Epidermal melanocyte (primary cell): ENCODE measurements at regions not wholly inside any gene's neighbourhood (a gene's known extent, or its start where the extent isn't known, plus 50 kb on each side); places are given as distances from the start of the nearest gene placed in this dataset.
A peak's percentile ranks its signal among the peaks of the same experiment; 100 is the strongest.

Experiments used
- DNase-seq: peaks from one replicate; pipeline ENCODE4 v3.0.0; 2011; ENCODE audit warnings: low spot score; ENCODE audit not compliant: insufficient read length

- DNase-seq: no peak
Measured at GRCh38 chr10:33126742-33127141, 168.7 kb upstream of the ITGB1 start.

- no peak for DNase-seq
Measured at GRCh38 chr10:33125522-33126517, 167.8 kb upstream of the ITGB1 start.

DNA sequence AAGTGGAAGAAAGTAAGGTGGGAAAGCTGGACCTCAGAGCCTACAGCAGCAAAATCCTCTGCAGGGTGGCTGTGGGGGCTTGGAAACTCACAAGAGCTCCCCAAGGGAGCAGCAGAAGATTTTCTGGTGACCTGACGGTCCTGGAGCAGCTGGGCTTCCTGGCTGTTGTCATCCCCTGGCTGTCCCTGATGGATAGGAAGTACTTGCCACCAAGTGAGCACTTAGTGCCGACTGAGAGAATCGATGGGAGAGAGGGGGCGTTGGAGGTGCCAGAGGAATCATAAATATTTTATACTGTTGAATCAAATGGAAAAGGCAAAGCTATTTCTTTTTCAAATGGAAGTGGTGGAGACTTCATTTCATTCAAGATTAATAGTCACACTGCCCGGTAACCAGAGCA, 167.1 kb upstream of the ITGB1 start:
- no peak for DNase-seq

DNA sequence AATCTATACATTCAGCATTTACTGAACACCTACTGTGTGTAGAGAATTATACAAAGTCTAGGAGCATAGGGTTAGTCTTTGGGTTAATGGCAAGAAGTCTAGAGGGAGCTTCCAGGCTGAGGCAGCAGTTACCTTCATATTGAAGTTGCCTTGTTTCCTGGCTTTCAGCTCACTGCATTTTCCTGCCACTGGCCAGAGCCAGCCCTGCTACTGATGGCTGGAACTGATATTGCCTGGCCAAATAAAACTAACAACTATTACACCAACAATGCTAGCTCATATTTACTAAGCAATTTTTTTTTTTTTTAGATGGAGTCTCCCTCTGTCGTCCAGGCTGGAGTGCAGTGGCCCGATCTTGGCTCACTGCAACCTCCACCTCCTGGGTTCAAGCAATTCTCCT, 165.7 kb upstream of the ITGB1 start:
- DNase-seq: no peak

DNA sequence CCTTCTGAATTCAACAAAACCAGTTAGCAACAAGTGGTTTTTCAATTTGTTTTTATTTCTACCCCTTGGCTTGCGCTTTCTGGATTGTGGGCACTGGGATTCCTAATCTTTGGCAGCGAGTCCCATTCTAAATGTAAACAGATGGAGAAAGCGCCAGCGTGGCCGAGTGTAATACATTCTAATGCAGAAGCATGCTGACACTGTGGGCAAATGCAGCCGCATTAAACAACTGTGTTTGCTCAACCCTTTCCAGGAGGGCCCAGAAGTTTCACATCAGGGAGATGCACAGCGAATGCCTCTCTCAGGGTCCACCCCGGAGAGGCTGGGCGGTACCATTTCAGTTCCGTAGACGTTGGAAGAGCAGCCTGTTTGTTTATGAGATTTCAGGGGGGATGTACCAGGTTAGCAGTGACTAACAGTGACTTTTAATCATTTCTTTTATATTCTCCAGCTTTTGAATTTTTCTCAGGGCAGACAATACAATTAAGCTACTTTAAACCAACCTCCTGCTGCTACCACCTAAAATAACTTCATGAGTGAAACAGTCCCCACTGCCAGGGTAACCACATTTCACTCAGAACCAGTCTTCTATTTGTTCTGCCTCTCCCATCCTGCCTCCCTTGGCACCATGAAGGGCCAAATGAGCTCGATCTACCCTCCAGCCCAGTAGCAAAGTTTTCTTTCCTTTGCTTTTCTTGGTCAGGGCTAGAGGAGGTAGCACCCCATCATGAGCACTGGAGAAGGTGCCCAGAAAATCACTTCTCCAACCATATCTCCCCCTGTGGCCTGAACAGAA, 164.2 kb upstream of the ITGB1 start:
- peak; percentile 73 for DNase-seq

GRCh38 chr10:33120700-33121099, 162.7 kb upstream of the ITGB1 start:
- DNase-seq: no peak

DNA sequence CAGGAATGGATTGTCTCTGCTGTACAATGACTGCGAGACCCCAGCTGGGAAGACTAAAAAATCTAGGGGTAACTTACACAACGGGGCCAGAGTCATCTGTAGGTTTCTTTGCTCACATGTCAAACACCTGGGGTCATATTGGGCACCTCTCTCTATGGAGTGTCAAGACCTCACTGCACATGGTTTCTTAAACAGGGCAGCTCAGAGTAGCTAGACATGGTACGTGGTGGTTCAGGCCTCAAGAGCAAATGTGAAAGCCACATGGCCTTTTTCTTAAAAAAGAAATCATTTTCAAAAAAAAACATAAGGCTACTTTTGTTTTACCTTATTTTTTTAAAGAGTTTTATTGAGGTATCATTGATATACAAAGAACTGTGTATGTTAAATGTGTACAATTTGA, 162.2 kb upstream of the ITGB1 start:
- DNase-seq: no peak

GRCh38 chr10:33117816-33118215, 159.8 kb upstream of the ITGB1 start:
- no peak for DNase-seq

DNA sequence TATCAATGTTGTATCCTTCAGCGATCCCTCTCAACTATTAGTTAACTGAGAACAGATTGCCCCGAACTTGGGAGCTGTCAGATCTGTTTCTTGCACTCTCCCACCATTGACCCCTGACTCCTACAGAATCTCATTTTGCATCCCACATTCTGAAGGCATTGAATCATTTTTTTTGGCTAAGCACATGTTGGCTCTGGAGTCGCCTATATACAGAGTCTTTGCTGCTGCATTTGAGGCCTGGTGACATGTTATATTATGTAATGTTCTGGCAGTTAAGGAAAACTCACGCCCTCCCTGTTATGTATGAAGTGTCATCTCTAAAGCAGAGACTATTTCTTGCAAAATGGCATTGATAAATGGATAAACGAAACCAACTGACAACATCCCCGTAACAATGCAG, 159.2 kb upstream of the ITGB1 start:
- DNase-seq: no peak

DNA sequence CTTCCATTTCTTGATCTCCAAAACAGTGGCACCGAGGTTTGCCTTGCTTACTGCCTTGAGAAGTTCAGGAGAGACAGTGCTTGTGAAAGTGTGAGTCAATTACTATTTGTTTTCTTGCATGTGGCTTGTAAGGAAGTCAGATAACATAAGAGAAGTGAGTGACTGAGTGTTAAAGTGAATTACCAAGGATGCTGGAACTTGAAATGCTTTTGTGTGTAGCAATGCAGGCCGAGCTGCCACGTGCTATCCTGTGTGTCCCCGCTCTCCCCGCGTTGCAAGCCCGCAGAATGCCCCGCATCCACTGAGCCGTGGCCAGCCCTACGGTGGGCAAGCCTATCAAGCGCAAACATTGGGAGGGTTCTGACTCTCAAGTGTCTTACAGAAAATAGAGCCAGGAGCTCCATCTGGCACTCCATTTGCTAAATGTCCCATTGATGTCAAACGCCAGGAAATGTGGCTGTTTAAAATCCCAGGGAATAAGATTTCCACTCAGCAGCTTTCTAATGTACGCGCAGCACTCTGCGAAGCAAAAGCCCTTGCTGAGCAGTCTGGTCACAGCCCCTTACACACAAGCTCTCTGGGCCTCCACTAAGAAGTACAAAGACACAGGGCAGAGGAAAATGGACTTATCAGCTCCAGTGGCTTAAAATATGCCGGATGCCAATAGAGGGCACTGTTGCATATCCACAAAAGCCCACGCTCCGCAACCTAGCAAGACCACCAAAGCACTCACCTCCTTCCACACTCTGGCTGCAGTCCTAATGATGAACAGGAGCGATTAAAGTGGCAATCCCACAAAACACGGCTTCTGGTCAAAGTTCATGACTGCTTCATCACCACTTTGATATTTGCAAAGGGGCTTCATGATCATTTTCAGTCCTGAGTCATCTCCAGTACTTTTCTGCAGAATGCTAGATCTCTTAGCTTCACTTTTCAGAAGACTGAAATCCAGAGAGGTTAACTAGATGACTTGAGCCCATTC, 158.0 kb upstream of the ITGB1 start:
- no peak for DNase-seq

GRCh38 chr10:33114451-33114952, 156.5 kb upstream of the ITGB1 start:
- no peak for DNase-seq

DNA sequence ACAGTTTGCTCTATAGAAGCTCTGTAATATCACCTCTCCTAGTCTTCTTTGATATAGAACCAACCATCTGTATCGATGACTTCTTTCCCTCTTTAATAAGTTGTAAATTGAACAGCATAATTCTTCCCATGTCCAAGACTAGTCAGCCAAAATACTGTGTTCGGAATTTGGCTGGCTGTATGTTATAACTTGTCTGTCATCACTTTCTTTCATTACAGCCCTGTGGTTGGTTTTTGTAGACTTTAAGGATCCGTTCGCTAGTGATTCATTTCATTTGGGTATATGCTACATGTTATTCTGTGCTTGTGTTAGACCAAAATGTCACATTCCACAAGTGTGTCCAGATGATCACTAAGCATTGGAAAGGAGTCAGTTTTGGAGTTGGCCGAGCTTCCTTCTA, 155.4 kb upstream of the ITGB1 start:
- DNase-seq: no peak

DNA sequence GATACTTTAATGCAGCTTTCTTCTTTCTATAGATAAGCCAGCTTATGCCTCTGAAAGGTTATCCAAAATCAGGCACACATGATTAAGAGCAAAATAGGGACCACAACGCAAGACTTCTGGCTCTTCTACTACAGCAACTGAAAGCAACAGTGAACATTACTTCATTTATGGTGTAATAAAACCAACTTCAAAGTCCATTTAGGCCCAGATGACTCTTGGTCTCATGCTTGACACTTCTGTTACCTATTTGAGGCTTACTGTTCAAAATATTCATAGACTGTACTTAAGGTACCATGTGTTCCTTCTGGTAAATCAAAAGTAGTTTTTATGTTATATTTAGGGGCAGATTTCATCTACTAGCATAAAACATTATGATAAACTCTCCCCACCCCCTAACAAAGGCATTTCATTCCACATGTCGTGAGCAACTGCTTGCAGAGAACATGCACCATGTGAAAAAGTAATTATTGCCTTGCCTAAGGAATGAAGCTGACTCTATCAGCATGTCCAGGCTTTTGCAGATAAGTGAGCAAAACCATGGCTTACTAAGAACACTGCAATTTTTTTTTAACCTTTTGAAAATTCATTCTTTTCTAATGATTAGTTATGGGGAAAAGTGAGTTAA, 154.9 kb upstream of the ITGB1 start:
- no peak for DNase-seq

DNA sequence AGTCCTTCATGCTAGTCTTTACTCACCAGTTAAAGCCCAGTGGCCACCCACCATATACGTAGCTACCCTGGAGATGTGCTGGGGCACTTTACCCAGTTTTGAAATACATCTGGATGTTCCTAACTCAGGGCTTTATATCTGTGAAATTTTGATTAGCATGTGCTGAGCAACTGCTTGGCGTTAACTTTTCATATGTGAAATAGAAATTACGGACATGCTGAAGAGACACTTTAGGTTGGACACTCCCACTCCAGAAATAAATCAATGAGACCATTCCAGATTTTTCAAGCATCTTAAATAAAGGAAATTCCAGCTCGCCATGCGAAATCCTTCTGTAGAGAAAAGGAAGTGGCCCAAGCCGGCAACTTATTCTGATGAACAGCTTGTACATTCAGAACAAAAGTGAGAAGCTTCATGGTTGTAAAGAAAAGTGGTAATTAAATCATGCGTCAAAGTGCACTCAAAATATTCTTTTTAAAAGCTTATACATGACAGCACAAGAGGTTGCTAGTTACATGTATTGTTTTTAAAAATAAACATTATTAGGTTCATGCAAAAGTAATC, 153.5 kb upstream of the ITGB1 start:
- DNase-seq: no peak

GRCh38 chr10:33109788-33110469, 151.9 kb upstream of the ITGB1 start:
- no peak for DNase-seq

DNA sequence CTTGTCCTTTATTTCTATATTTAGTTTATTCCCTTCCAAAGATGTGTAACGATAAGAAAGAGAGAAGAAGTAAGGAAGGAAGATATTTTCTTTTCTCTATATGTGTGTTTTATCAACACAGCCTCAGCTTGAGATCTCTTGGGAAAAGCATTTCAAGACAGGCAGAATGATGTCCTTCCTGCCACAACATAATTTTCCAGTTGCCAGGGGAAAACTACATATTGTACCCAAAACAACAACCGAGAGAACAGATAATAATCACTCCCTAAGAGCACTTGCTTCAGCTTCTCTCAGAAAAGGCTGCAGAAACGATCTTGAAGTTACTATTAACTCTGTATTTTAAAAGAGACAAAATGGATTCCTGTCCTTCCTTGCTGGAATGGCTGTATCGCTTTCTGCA, 151.4 kb upstream of the ITGB1 start:
- DNase-seq: no peak

GRCh38 chr10:33107953-33108352, 149.9 kb upstream of the ITGB1 start:
- no peak for DNase-seq

GRCh38 chr10:33106767-33107166, 148.7 kb upstream of the ITGB1 start:
- no peak for DNase-seq

DNA sequence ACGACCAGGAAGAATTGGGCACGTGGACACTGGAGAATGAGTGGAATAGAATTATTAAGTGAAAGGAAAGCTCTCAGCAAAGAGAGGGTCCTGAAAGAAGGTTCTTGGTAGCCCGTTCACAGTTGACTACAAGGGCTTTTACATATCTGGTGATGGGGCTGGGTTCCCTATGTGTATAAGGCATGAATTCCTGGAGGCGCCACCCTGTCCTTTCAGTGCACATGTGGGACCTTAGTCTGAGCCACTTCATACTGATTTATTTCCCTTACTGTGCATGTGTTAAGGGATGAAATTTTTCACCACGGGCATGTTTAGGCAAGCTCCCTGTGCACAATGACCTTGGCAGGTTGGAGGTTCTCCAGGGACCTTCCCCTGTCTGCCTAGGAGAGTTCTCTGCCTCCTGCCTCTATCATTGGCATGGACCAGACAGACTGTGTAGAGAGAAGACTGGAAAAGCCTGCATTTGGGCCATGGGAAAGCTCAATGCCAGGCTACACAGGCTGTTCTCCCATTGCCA, 145.9 kb upstream of the ITGB1 start:
- DNase-seq: no peak
